ENCODE measurements at regions not wholly inside any gene's neighbourhood (a gene's known extent, or its start where the extent isn't known, plus 50 kb on each side); places are given as distances from the start of the nearest gene placed in this dataset.

DNA sequence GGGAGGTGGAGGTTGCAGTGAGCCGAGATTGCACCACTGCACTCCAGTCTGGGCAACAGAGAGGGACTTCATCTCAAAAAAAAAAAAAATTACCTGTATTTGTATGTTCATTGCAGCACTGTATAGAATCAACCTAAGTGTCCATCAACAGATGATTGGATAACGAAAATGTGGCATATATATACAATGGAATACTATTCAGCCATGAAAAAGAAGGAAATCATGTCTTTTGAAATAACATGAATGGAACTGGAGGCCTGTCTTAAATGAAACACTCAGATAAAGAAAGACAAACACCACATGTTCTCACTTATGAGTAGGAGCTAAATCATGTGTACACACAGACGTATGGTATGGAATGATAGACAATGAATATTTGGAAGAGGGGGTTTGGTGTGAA lies 59.4 kb upstream of the MEF2A start:
- H3K27ac ChIP-seq (ENCODE audit: low read depth, low read length): no peak overlapping the region
- no peaks in the 10 kb centered on the region; a peak in 1 of 8 replicates for H3K36me3 ChIP-seq (ENCODE audit: control insufficient read depth in 2 of 4, insufficient read depth in 4 of 4, low read length in 3 of 4)
- H2BK120ac ChIP-seq (replicated peaks; ENCODE audit: low read depth, low read length): no peak overlapping the region
- no peak overlapping the region for H3K4me3 ChIP-seq (ENCODE audit: extremely low read depth in 1 of 4, insufficient read depth in 2 of 4, low read depth in 3 of 4, low read length in 4 of 4)
- H3K23ac ChIP-seq (ENCODE audit: insufficient read length): no peak overlapping the region
- H2BK5ac ChIP-seq (ENCODE audit: low read depth, low read length): no peak overlapping the region
- H3K4ac ChIP-seq (replicated peaks; ENCODE audit: insufficient read length, low read depth, low read length): no peak overlapping the region
- H3K4me2 ChIP-seq (ENCODE audit: insufficient read depth in 1 of 2, low read depth in 2 of 2, low read length in 2 of 2): no peak overlapping the region
- no peaks in the 10 kb centered on the region for H3K79me1 ChIP-seq (ENCODE audit: low read depth, low read length)
- H2BK15ac ChIP-seq (ENCODE audit: low read length): no peak overlapping the region
- no peak overlapping the region for H3K9ac ChIP-seq (replicated peaks in 1 of 4; ENCODE audit: extremely low read depth in 1 of 4, low read depth in 3 of 4, low read length in 3 of 4)
- H3K9me3 ChIP-seq (ENCODE audit: insufficient read depth in 2 of 2, low read depth in 1 of 2, low read length in 1 of 2): no peaks in the 10 kb centered on the region
- H3K27me3 ChIP-seq (replicated peaks in 1 of 4; ENCODE audit: control insufficient read depth in 3 of 4, extremely low read depth in 1 of 4, insufficient read depth in 3 of 4, low read length in 3 of 4): no peaks in the 10 kb centered on the region
- ChIA-PET POLR2A (ENCODE audit: partially characterized antibody) (interaction anchor here (1.2 kb wide), 1 partner anchor 59 kb away, joined by 3 read pairs; no protein-coding TSS in a partner anchor), CTCF (ENCODE audit: partially characterized antibody) (interaction anchor here (0.7 to 1.6 kb wide), 4 partner anchors 19 to 118 kb away, joined by 3 to 4 read pairs (median 4); no protein-coding TSS in a partner anchor)
- H4K91ac ChIP-seq (replicated peaks; ENCODE audit: insufficient read length, low read length): no peak overlapping the region
- no peak overlapping the region for H3K14ac ChIP-seq (ENCODE audit: insufficient read length)
- no peak overlapping the region for H3K18ac ChIP-seq (ENCODE audit: extremely low read depth, low read length)
- no peaks in the 10 kb centered on the region for H3K4me1 ChIP-seq (replicated peaks in 1 of 4; ENCODE audit: control insufficient read depth in 3 of 4, insufficient read depth in 4 of 4, low read length in 3 of 4)
- no peak overlapping the region for H3K56ac ChIP-seq (replicated peaks; ENCODE audit: insufficient read length, low read depth, low read length)
- no peaks in the 10 kb centered on the region for H3K23me2 ChIP-seq (ENCODE audit: low read depth, low read length)
- DNase-seq (ENCODE audit: low read depth in 1 of 2, low spot score in 2 of 2) (no peak), FAIRE-seq (no peak)
- H4K8ac ChIP-seq (ENCODE audit: extremely low read depth, insufficient read depth, low read length): no peak overlapping the region
- no peak overlapping the region for H2BK20ac ChIP-seq (ENCODE audit: low read length)
- no peak overlapping the region for H4K5ac ChIP-seq (ENCODE audit: insufficient read length, low read depth, low read length)
- H2AFZ ChIP-seq (ENCODE audit: low read length): no peak overlapping the region
- no peak overlapping the region for H2AK5ac ChIP-seq (ENCODE audit: low read depth, low read length)
- no peak overlapping the region for H2BK12ac ChIP-seq (ENCODE audit: low read depth, low read length)
- 72% methylated on average over 3 of the region's 3 CpGs; no CpG with 5 or more reads in 1 of the 2 experiments for WGBS, 2 experiments (ENCODE audit: extremely low coverage in 1 of 2, insufficient coverage in 1 of 2, insufficient read length in 1 of 2, insufficient replicate concordance in 2 of 2, low coverage in 1 of 2, low lambda C conversion rate in 2 of 2, missing lambda C conversion rate in 1 of 2)
- H3K79me2 ChIP-seq (ENCODE audit: control insufficient read depth in 1 of 2, insufficient read depth in 2 of 2, low read length in 2 of 2): no peaks in the 10 kb centered on the region
- H4K20me1 ChIP-seq (replicated peaks in 1 of 2; ENCODE audit: control insufficient read depth in 1 of 2, insufficient read depth in 2 of 2, low read length in 2 of 2): no peaks in the 10 kb centered on the region
- TF ChIP-seq, protein P1, sequence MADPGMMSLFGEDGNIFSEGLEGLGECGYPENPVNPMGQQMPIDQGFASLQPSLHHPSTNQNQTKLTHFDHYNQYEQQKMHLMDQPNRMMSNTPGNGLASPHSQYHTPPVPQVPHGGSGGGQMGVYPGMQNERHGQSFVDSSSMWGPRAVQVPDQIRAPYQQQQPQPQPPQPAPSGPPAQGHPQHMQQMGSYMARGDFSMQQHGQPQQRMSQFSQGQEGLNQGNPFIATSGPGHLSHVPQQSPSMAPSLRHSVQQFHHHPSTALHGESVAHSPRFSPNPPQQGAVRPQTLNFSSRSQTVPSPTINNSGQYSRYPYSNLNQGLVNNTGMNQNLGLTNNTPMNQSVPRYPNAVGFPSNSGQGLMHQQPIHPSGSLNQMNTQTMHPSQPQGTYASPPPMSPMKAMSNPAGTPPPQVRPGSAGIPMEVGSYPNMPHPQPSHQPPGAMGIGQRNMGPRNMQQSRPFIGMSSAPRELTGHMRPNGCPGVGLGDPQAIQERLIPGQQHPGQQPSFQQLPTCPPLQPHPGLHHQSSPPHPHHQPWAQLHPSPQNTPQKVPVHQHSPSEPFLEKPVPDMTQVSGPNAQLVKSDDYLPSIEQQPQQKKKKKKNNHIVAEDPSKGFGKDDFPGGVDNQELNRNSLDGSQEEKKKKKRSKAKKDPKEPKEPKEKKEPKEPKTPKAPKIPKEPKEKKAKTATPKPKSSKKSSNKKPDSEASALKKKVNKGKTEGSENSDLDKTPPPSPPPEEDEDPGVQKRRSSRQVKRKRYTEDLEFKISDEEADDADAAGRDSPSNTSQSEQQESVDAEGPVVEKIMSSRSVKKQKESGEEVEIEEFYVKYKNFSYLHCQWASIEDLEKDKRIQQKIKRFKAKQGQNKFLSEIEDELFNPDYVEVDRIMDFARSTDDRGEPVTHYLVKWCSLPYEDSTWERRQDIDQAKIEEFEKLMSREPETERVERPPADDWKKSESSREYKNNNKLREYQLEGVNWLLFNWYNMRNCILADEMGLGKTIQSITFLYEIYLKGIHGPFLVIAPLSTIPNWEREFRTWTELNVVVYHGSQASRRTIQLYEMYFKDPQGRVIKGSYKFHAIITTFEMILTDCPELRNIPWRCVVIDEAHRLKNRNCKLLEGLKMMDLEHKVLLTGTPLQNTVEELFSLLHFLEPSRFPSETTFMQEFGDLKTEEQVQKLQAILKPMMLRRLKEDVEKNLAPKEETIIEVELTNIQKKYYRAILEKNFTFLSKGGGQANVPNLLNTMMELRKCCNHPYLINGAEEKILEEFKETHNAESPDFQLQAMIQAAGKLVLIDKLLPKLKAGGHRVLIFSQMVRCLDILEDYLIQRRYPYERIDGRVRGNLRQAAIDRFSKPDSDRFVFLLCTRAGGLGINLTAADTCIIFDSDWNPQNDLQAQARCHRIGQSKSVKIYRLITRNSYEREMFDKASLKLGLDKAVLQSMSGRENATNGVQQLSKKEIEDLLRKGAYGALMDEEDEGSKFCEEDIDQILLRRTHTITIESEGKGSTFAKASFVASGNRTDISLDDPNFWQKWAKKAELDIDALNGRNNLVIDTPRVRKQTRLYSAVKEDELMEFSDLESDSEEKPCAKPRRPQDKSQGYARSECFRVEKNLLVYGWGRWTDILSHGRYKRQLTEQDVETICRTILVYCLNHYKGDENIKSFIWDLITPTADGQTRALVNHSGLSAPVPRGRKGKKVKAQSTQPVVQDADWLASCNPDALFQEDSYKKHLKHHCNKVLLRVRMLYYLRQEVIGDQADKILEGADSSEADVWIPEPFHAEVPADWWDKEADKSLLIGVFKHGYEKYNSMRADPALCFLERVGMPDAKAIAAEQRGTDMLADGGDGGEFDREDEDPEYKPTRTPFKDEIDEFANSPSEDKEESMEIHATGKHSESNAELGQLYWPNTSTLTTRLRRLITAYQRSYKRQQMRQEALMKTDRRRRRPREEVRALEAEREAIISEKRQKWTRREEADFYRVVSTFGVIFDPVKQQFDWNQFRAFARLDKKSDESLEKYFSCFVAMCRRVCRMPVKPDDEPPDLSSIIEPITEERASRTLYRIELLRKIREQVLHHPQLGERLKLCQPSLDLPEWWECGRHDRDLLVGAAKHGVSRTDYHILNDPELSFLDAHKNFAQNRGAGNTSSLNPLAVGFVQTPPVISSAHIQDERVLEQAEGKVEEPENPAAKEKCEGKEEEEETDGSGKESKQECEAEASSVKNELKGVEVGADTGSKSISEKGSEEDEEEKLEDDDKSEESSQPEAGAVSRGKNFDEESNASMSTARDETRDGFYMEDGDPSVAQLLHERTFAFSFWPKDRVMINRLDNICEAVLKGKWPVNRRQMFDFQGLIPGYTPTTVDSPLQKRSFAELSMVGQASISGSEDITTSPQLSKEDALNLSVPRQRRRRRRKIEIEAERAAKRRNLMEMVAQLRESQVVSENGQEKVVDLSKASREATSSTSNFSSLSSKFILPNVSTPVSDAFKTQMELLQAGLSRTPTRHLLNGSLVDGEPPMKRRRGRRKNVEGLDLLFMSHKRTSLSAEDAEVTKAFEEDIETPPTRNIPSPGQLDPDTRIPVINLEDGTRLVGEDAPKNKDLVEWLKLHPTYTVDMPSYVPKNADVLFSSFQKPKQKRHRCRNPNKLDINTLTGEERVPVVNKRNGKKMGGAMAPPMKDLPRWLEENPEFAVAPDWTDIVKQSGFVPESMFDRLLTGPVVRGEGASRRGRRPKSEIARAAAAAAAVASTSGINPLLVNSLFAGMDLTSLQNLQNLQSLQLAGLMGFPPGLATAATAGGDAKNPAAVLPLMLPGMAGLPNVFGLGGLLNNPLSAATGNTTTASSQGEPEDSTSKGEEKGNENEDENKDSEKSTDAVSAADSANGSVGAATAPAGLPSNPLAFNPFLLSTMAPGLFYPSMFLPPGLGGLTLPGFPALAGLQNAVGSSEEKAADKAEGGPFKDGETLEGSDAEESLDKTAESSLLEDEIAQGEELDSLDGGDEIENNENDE (IDR thresholded peaks at IDR 0.05; ENCODE audit: insufficient replicate concordance, low read length): no peak

All from H1 (cell line).